ENCODE measurements at regions not wholly inside any gene's neighbourhood (a gene's known extent, or its start where the extent isn't known, plus 50 kb on each side); places are given as distances from the start of the nearest gene placed in this dataset.

GRCh38 chr7:81584667-81585066 is 185.2 kb downstream of the HGF start:
- Histone ChIP-seq H3K27me3 (ENCODE audit: insufficient read depth, low read length) (no peaks in the 10 kb centered on the region), H3K9me3 (ENCODE audit: insufficient read depth, low read depth, low read length) (no peaks in the 10 kb centered on the region), H3K4me3 (ENCODE audit: low read depth, low read length) (no peak overlapping the region), H3K79me1 (ENCODE audit: low read length) (no peaks in the 10 kb centered on the region), H4K91ac (ENCODE audit: low read depth, low read length) (no peak overlapping the region), H2AFZ (ENCODE audit: insufficient read depth, low read length, poor library complexity) (no peak overlapping the region), H3K9ac (ENCODE audit: low read length) (no peak overlapping the region), H2BK12ac (ENCODE audit: low read length) (no peak overlapping the region), H3K36me3 (ENCODE audit: control insufficient read depth in 1 of 2, insufficient read depth in 2 of 2, low read length in 2 of 2) (no peaks in the 10 kb centered on the region), H3K79me2 (ENCODE audit: control insufficient read depth, insufficient read depth, low read length, poor library complexity) (no peaks in the 10 kb centered on the region), H3K4me2 (ENCODE audit: low read length) (no peak overlapping the region), H4K12ac (ENCODE audit: low read depth, low read length) (no peak overlapping the region), H3K4ac (ENCODE audit: low read depth, low read length) (no peak overlapping the region), H3K14ac (ENCODE audit: low read length) (no peak overlapping the region), H3K18ac (ENCODE audit: low read length) (no peak overlapping the region), H3K27ac (ENCODE audit: low read depth, low read length) (no peak overlapping the region), H4K8ac (ENCODE audit: low read depth, low read length) (no peak overlapping the region), H2AK5ac (ENCODE audit: low read length) (no peak overlapping the region), H3K4me1 (ENCODE audit: control insufficient read depth in 1 of 2, insufficient read depth in 2 of 2, low read length in 2 of 2) (no peaks in the 10 kb centered on the region), H2BK5ac (ENCODE audit: low read depth, low read length, poor library complexity) (no peak overlapping the region), H3K23ac (ENCODE audit: low read length) (no peak overlapping the region), H2BK120ac (ENCODE audit: insufficient read depth, low read length, poor library complexity) (no peak overlapping the region)
- WGBS (ENCODE audit: extremely low coverage, insufficient coverage, insufficient read length) = no CpG with 5 or more reads among the region's 4 CpGs
- no peak for DNase-seq

- Histone ChIP-seq H3K18ac (ENCODE audit: low read length) (no peak overlapping the region), H4K91ac (ENCODE audit: low read depth, low read length) (no peak overlapping the region), H3K4me3 (ENCODE audit: low read depth, low read length) (no peak overlapping the region), H3K9ac (ENCODE audit: low read length) (no peak overlapping the region), H3K27me3 (ENCODE audit: insufficient read depth, low read length) (no peaks in the 10 kb centered on the region), H3K14ac (ENCODE audit: low read length) (no peak overlapping the region), H4K8ac (ENCODE audit: low read depth, low read length) (no peak overlapping the region), H4K12ac (ENCODE audit: low read depth, low read length) (no peak overlapping the region), H3K36me3 (ENCODE audit: control insufficient read depth in 1 of 2, insufficient read depth in 2 of 2, low read length in 2 of 2) (no peaks in the 10 kb centered on the region), H2BK12ac (ENCODE audit: low read length) (no peak overlapping the region), H2BK5ac (ENCODE audit: low read depth, low read length, poor library complexity) (no peak overlapping the region), H2AFZ (ENCODE audit: insufficient read depth, low read length, poor library complexity) (no peak overlapping the region), H3K27ac (ENCODE audit: low read depth, low read length) (no peak overlapping the region), H3K4me1 (ENCODE audit: control insufficient read depth in 1 of 2, insufficient read depth in 2 of 2, low read length in 2 of 2) (no peaks in the 10 kb centered on the region), H3K4ac (ENCODE audit: low read depth, low read length) (no peak overlapping the region), H3K23ac (ENCODE audit: low read length) (no peak overlapping the region), H3K4me2 (ENCODE audit: low read length) (no peak overlapping the region), H2BK120ac (ENCODE audit: insufficient read depth, low read length, poor library complexity) (no peak overlapping the region), H3K79me1 (ENCODE audit: low read length) (no peaks in the 10 kb centered on the region), H3K9me3 (ENCODE audit: insufficient read depth, low read depth, low read length) (no peaks in the 10 kb centered on the region), H2AK5ac (ENCODE audit: low read length) (no peak overlapping the region), H3K79me2 (ENCODE audit: control insufficient read depth, insufficient read depth, low read length, poor library complexity) (no peaks in the 10 kb centered on the region)
- DNase-seq = no peak
- no CpG with 5 or more reads among the region's 2 CpGs for WGBS (ENCODE audit: extremely low coverage, insufficient coverage, insufficient read length)
Measured at GRCh38 chr7:81583882-81584533, 185.8 kb downstream of the HGF start.

- Histone ChIP-seq H2AFZ (ENCODE audit: insufficient read depth, low read length, poor library complexity) (no peak overlapping the region), H4K91ac (ENCODE audit: low read depth, low read length) (no peak overlapping the region), H3K18ac (ENCODE audit: low read length) (no peak overlapping the region), H3K4me2 (ENCODE audit: low read length) (no peak overlapping the region), H3K23ac (ENCODE audit: low read length) (no peak overlapping the region), H3K4ac (ENCODE audit: low read depth, low read length) (no peak overlapping the region), H3K27ac (ENCODE audit: low read depth, low read length) (no peak overlapping the region), H2BK12ac (ENCODE audit: low read length) (no peak overlapping the region), H3K9ac (ENCODE audit: low read length) (no peak overlapping the region), H3K4me3 (ENCODE audit: low read depth, low read length) (no peak overlapping the region), H3K27me3 (ENCODE audit: insufficient read depth, low read length) (no peaks in the 10 kb centered on the region), H2AK5ac (ENCODE audit: low read length) (no peak overlapping the region), H2BK5ac (ENCODE audit: low read depth, low read length, poor library complexity) (no peak overlapping the region), H2BK120ac (ENCODE audit: insufficient read depth, low read length, poor library complexity) (no peak overlapping the region), H3K36me3 (ENCODE audit: control insufficient read depth in 1 of 2, insufficient read depth in 2 of 2, low read length in 2 of 2) (no peaks in the 10 kb centered on the region), H3K14ac (ENCODE audit: low read length) (no peak overlapping the region), H3K9me3 (ENCODE audit: insufficient read depth, low read depth, low read length) (no peaks in the 10 kb centered on the region), H3K4me1 (ENCODE audit: control insufficient read depth in 1 of 2, insufficient read depth in 2 of 2, low read length in 2 of 2) (no peaks in the 10 kb centered on the region), H4K12ac (ENCODE audit: low read depth, low read length) (no peak overlapping the region), H3K79me1 (ENCODE audit: low read length) (no peaks in the 10 kb centered on the region), H3K79me2 (ENCODE audit: control insufficient read depth, insufficient read depth, low read length, poor library complexity) (no peaks in the 10 kb centered on the region), H4K8ac (ENCODE audit: low read depth, low read length) (no peak overlapping the region)
- no CpG with 5 or more reads among the region's 1 CpG for WGBS (ENCODE audit: extremely low coverage, insufficient coverage, insufficient read length)
- no peak for DNase-seq
Measured at GRCh38 chr7:81583090-81583489, 186.8 kb downstream of the HGF start.

- no peak overlapping the region for H2AK5ac ChIP-seq (ENCODE audit: low read length)
- no peaks in the 10 kb centered on the region for H3K27me3 ChIP-seq (ENCODE audit: insufficient read depth, low read length)
- no peak overlapping the region for H3K4me3 ChIP-seq (ENCODE audit: low read depth, low read length)
- no peak overlapping the region for H3K4ac ChIP-seq (ENCODE audit: low read depth, low read length)
- no peak overlapping the region for H3K18ac ChIP-seq (ENCODE audit: low read length)
- H4K12ac ChIP-seq (ENCODE audit: low read depth, low read length) = no peak overlapping the region
- no peak overlapping the region for H3K23ac ChIP-seq (ENCODE audit: low read length)
- no peak for DNase-seq
- no peaks in the 10 kb centered on the region for H3K9me3 ChIP-seq (ENCODE audit: insufficient read depth, low read depth, low read length)
- H4K8ac ChIP-seq (ENCODE audit: low read depth, low read length) = no peak overlapping the region
- no peak overlapping the region for H2BK12ac ChIP-seq (ENCODE audit: low read length)
- H2BK5ac ChIP-seq (ENCODE audit: low read depth, low read length, poor library complexity) = no peak overlapping the region
- H3K14ac ChIP-seq (ENCODE audit: low read length) = no peak overlapping the region
- no peak overlapping the region for H3K27ac ChIP-seq (ENCODE audit: low read depth, low read length)
- H3K9ac ChIP-seq (ENCODE audit: low read length) = no peak overlapping the region
- no peaks in the 10 kb centered on the region for H3K79me1 ChIP-seq (ENCODE audit: low read length)
- no peaks in the 10 kb centered on the region for H3K4me1 ChIP-seq (ENCODE audit: control insufficient read depth in 1 of 2, insufficient read depth in 2 of 2, low read length in 2 of 2)
- no peaks in the 10 kb centered on the region for H3K79me2 ChIP-seq (ENCODE audit: control insufficient read depth, insufficient read depth, low read length, poor library complexity)
- no peak overlapping the region for H4K91ac ChIP-seq (ENCODE audit: low read depth, low read length)
- no peak overlapping the region for H2BK120ac ChIP-seq (ENCODE audit: insufficient read depth, low read length, poor library complexity)
- whole genome bisulfite sequencing (ENCODE audit: extremely low coverage, insufficient coverage, insufficient read length) = no CpG with 5 or more reads among the region's 2 CpGs
- H3K36me3 ChIP-seq (ENCODE audit: control insufficient read depth in 1 of 2, insufficient read depth in 2 of 2, low read length in 2 of 2) = no peaks in the 10 kb centered on the region
- H3K4me2 ChIP-seq (ENCODE audit: low read length) = no peak overlapping the region
- no peak overlapping the region for H2AFZ ChIP-seq (ENCODE audit: insufficient read depth, low read length, poor library complexity)
Measured at GRCh38 chr7:81577642-81578340, 192.1 kb downstream of the HGF start.
